HepG2 (cell line): ENCODE measurements at regions not wholly inside any gene's neighbourhood (a gene's known extent, or its start where the extent isn't known, plus 50 kb on each side); places are given as distances from the start of the nearest gene placed in this dataset.

ENCODE experiments used
- ATAC-seq: fragments of 200-7000 bp; cut with Tn5 transposase; 3 replicates; pipeline ENCODE4 v1.9.1; 2020; ENCODE audit warnings: mild to moderate bottlenecking, moderate library complexity
- BruUV-seq: library from RNA; stranded (reverse); fragments of 400-500 nt; replicated peaks from 2 replicates; lab custom pipeline; 2021; lab: Mats Ljungman, UMichigan
- CTCF ChIA-PET: fragments of 300-600 bp; formaldehyde crosslinking; extraction: SDS; loops from one replicate; lab custom pipeline; 2021; ENCODE audit warnings: low total read pairs, inconsistent platforms, low intra/inter-chr PET ratio; lab: Yijun Ruan, JAX
- POLR2A ChIA-PET: fragments of 350-600 bp; sonication (Branson Sonifier 250); formaldehyde crosslinking; loops from one replicate; lab custom pipeline; 2020; ENCODE audit warnings: antibody characterized with exemption, inconsistent platforms; lab: Yijun Ruan, JAX
- DNase-seq: peaks from one replicate; pipeline ENCODE4 v3.0.0-alpha.2; 2015; ENCODE audit warnings: low spot score
- FAIRE-seq: peaks from 3 replicates; lab custom pipeline; 2011; peaks lifted over from hg19 to GRCh38; lab: Jason Lieb, UNC
- H2AFZ ChIP-seq: one replicate; pipeline ENCODE4 v1.6.1; 2011; ENCODE audit warnings: low read length, inconsistent platforms
- H3K27ac ChIP-seq: fragments of 300-600 bp; 3 replicates; pipeline ENCODE4 v1.8.0; 2011; ENCODE audit warnings: mixed run types, mild to moderate bottlenecking, mixed read lengths, low read length, inconsistent platforms; ENCODE audit not compliant: insufficient read depth; ENCODE audit errors: extremely low read length
- H3K27me3 ChIP-seq, 2 experiments: fragments of 200-600 bp in 1 of 2; 2 replicates in 1 of 2; 3 replicates in 1 of 2; pipeline versions ENCODE4 v1.6.0 to v1.8.0; 2011; ENCODE audit warnings: low read length in 2 of 2, mild to moderate bottlenecking in 2 of 2, moderate library complexity in 2 of 2, inconsistent platforms in 1 of 2; ENCODE audit not compliant: insufficient read depth in 2 of 2, control insufficient read depth in 1 of 2
- H3K36me3 ChIP-seq, 2 experiments: fragments of 200-600 bp in 1 of 2; replicated peaks in 1 of 2; 2 replicates in 1 of 2; 3 replicates in 1 of 2; pipeline versions ENCODE4 v1.5.1 to v1.8.0; 2011; ENCODE audit warnings: low read length in 2 of 2, inconsistent platforms in 1 of 2; ENCODE audit not compliant: insufficient read depth in 2 of 2, control insufficient read depth in 1 of 2
- H3K4me1 ChIP-seq: 2 replicates; pipeline ENCODE4 v1.5.1; 2012; ENCODE audit warnings: low read length, inconsistent platforms; ENCODE audit not compliant: insufficient read depth
- H3K4me2 ChIP-seq: 2 replicates; pipeline ENCODE4 v1.6.0; 2011; ENCODE audit warnings: low read depth, low read length, inconsistent platforms
- H3K4me3 ChIP-seq, 3 experiments: fragments of 200-600 bp in 1 of 3; sonication (generic), shearing (Covaris generic) in 1 of 3; replicated peaks in 1 of 3; 2 replicates each; pipeline ENCODE4 v1.5.1; 2011 to 2016; ENCODE audit warnings: low read length in 3 of 3, inconsistent platforms in 2 of 3, low read depth in 2 of 3, mild to moderate bottlenecking in 2 of 3, control low read depth in 1 of 3, mixed read lengths in 1 of 3; ENCODE audit not compliant: insufficient read depth in 1 of 3
- H3K79me2 ChIP-seq: one replicate; pipeline ENCODE4 v1.6.1; 2011; ENCODE audit warnings: low read length, inconsistent platforms; ENCODE audit not compliant: insufficient read depth
- H3K9ac ChIP-seq: 2 replicates; pipeline ENCODE4 v1.6.0; 2011; ENCODE audit warnings: mild to moderate bottlenecking, low read depth, low read length, inconsistent platforms; ENCODE audit not compliant: insufficient read depth
- H3K9me3 ChIP-seq: 2 replicates; pipeline ENCODE4 v1.5.1; 2012; ENCODE audit warnings: mild to moderate bottlenecking, low read length
- H4K20me1 ChIP-seq: 2 replicates; pipeline ENCODE4 v1.6.0; 2011; ENCODE audit warnings: inconsistent platforms, mild to moderate bottlenecking, low read length, moderate library complexity; ENCODE audit not compliant: insufficient read depth
- BORCS8-MEF2B ChIP-seq: sonication (generic); formaldehyde crosslinking; IDR thresholded peaks from 2 replicates; pipeline ENCODE4 v1.8.0; 2022; ENCODE audit warnings: mild to moderate bottlenecking, missing genetic modification reagents
- BRD4 ChIP-seq: sonication (generic); formaldehyde crosslinking; IDR thresholded peaks from 2 replicates; pipeline ENCODE4 v1.4.0; 2020; ENCODE audit warnings: missing genetic modification reagents
- HNRNPLL ChIP-seq: fragments of 200-400 bp; formaldehyde crosslinking; IDR thresholded peaks from 2 replicates; pipeline ENCODE4 v1.6.1; 2017; ENCODE audit warnings: mild to moderate bottlenecking, low read depth, low read length; ENCODE audit not compliant: poor library complexity, severe bottlenecking
- KLF16 ChIP-seq, 2 experiments: sonication (generic) in 1 of 2; formaldehyde crosslinking in 1 of 2; IDR thresholded peaks; 2 replicates each; pipeline versions ENCODE4 v1.6.1 to v1.8.0; 2016 to 2023; ENCODE audit warnings: missing genetic modification reagents in 2 of 2, missing compliant biosample characterization in 1 of 2
- MXD1 ChIP-seq: sonication (generic); formaldehyde crosslinking; IDR thresholded peaks from 2 replicates; pipeline ENCODE4 v1.4.0; 2020; ENCODE audit warnings: mild to moderate bottlenecking, missing genetic modification reagents
- PTBP1 ChIP-seq: fragments of 200-400 bp; formaldehyde crosslinking; IDR thresholded peaks from 2 replicates; pipeline ENCODE4 v1.6.1; 2018; ENCODE audit warnings: low read length, low read depth; ENCODE audit not compliant: poor library complexity, severe bottlenecking
- YY1 ChIP-seq: IDR thresholded peaks from 2 replicates; pipeline ENCODE4 v1.6.1; 2011; ENCODE audit warnings: low read length, low read depth, moderate library complexity, mild to moderate bottlenecking; ENCODE audit not compliant: insufficient read depth, insufficient replicate concordance
- ZNF687 ChIP-seq: sonication (generic); formaldehyde crosslinking; IDR thresholded peaks from 2 replicates; pipeline ENCODE4 v1.5.1; 2020; ENCODE audit warnings: mild to moderate bottlenecking, missing genetic modification reagents, moderate library complexity
- in situ Hi-C: cut with HindIII; loops from 2 replicates; pipeline ENCODE4 v1.10.0; 2017; ENCODE audit warnings: low pct_unique_long_range_greater_than_20kb; ENCODE audit not compliant: extremely low pct_ligation_motif_present
- intact Hi-C: fragments of 100-400 bp; cut with micrococcal nuclease; formaldehyde crosslinking; loops from one replicate; pipeline ENCODE4 v1.10.0; 2022; ENCODE audit not compliant: unreplicated experiment
- TF ChIP-seq, protein P1 (sequence below): sonication (generic); formaldehyde crosslinking; IDR thresholded peaks from 2 replicates; pipeline ENCODE4 v1.4.0; 2020; ENCODE audit warnings: missing genetic modification reagents, low read depth, mild to moderate bottlenecking, borderline replicate concordance
- TF ChIP-seq, protein P2 (sequence below): sonication (generic); formaldehyde crosslinking; IDR thresholded peaks from 2 replicates; pipeline ENCODE4 v1.8.0; 2022; ENCODE audit warnings: missing genetic modification reagents, low read depth, mild to moderate bottlenecking, borderline replicate concordance
- TF ChIP-seq, protein P3 (sequence below): IDR thresholded peaks from 2 replicates; pipeline ENCODE4 v1.6.1; 2016

DNA sequence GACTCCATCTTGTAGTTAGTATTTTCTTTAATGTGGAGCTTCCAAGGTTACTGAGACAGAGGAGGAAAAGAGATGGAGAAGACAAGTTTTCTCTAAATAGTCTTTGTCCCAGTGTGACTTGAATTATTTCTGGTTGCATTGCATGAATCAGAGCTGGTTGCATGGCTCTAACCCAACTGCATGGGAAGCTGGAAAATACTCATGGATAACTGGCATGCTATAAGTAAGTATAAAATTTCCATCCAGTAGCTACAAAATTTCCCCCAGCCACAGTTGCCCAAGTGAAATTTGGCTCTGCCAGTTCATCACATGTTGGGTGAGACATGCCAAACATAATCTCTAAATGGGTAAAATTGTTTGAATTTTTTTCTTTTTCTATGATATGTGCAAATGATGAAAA lies 1161.5 kb downstream of the CDH11 start:
- DNase-seq = no peak
- no peaks in the 10 kb centered on the region for H3K36me3 ChIP-seq
- no peaks in the 10 kb centered on the region; a peak in 1 of 5 replicates for H3K27me3 ChIP-seq
- no peak overlapping the region for H3K4me3 ChIP-seq
- ChIA-PET POLR2A (no interaction called here), CTCF (no interaction called here)
- H4K20me1 ChIP-seq = no peaks in the 10 kb centered on the region
- no peak overlapping the region for H3K9ac ChIP-seq
- no TSS peak for BruUV-seq
- TF ChIP-seq, protein P1, sequence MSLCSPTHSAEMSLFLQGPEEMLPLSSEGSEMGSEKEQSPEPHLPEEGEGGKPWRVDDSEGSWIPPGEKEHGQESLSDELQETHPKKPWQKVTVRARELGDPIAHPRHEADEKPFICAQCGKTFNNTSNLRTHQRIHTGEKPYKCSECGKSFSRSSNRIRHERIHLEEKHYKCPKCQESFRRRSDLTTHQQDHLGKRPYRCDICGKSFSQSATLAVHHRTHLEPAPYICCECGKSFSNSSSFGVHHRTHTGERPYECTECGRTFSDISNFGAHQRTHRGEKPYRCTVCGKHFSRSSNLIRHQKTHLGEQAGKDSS (CRISPR knock-in tag) = no peak
- TF ChIP-seq KLF16 (CRISPR knock-in tag; IDR thresholded peaks at IDR 0.05) (no peak), HNRNPLL (no peak), BRD4 (CRISPR knock-in tag) (no peak), MXD1 (no peak), ZNF687 (CRISPR knock-in tag) (no peak), BORCS8-MEF2B (CRISPR knock-in tag) (no peak), YY1 (no peak), PTBP1 (no peak)
- TF ChIP-seq, protein P2, sequence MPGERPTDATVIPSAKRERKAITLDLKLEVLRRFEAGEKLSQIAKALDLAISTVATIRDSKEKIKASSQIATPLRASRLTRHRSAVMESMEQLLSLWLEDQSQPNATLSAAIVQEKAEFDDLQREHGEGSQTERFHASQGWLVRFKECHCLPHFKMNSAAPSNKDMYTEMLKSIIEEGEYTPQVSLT = no peak
- TF ChIP-seq, protein P3, sequence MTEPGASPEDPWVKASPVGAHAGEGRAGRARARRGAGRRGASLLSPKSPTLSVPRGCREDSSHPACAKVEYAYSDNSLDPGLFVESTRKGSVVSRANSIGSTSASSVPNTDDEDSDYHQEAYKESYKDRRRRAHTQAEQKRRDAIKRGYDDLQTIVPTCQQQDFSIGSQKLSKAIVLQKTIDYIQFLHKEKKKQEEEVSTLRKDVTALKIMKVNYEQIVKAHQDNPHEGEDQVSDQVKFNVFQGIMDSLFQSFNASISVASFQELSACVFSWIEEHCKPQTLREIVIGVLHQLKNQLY (CRISPR knock-in tag) = no peak
- H3K4me1 ChIP-seq = no peaks in the 10 kb centered on the region
- no peak for FAIRE-seq
- H3K27ac ChIP-seq = no peak overlapping the region
- H3K79me2 ChIP-seq = no peaks in the 10 kb centered on the region
- intact Hi-C loops = no loop called here
- peaks cover 78% of the 10 kb centered on the region for H3K9me3 ChIP-seq
- H3K4me2 ChIP-seq = no peak overlapping the region
- in situ Hi-C loops = no loop called here
- no peak for ATAC-seq
- H2AFZ ChIP-seq = no peak overlapping the region
